Breast epithelium (tissue), 3 donors: ENCODE measurements at regions not wholly inside any gene's neighbourhood (a gene's known extent, or its start where the extent isn't known, plus 50 kb on each side); places are given as distances from the start of the nearest gene placed in this dataset.

Source experiments
- POLR2A ChIP-seq: fragments of 450-650 bp; IDR thresholded peaks from one replicate; pipeline ENCODE4 v1.6.1; 2016; ENCODE audit warnings: antibody characterized with exemption, mild to moderate bottlenecking, moderate library complexity
- POLR2AphosphoS5 ChIP-seq, 3 donors: sonication (generic); formaldehyde crosslinking; IDR thresholded peaks; one replicate each; pipeline ENCODE4 v1.6.1; 2017; ENCODE audit warnings: antibody characterized with exemption in 3 of 3
- TF ChIP-seq, protein P1 (sequence below), 3 donors: fragments of 450-650 bp; IDR thresholded peaks; one replicate each; pipeline ENCODE4 v1.5.1; 2016 to 2017; ENCODE audit warnings: antibody characterized with exemption in 3 of 3, mild to moderate bottlenecking in 3 of 3, moderate library complexity in 3 of 3

DNA sequence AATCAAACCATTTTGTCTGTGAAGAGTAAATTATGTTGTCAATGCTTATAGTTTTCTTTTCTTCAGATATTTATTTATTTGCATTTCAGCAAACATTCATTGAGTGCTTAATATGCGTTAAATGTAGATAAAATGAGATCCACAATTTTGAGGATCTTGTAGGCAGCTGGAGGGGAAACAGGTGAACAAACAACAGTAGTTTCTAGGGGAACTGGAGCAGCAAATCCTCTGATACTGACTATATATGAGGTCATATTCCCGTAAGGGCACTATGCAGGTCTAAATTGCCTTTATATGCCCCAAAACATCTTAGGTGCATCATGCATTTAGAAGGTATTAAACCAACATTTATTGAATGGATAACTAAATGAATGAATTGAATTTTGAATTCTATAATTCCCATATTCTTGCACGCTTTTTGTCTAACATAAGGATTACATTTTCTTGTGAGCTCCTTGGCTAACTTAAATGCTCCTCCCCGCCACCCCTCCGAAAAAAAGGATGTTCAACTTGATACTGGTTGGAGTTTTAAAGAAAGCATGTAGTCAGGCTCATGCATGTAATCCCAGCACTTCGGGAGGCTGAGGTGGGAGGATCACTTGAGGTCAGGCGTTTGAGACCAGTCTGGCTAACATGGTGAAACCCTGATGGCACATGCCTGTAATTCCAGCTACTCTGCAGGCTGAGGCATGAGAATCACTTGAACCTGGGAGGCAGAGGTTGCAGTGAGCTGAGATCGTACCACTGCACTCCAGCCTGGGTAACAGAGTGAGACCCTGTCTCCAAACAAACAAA is 299.8 kb downstream of the TMEM38B start:
- TF ChIP-seq, protein P1, sequence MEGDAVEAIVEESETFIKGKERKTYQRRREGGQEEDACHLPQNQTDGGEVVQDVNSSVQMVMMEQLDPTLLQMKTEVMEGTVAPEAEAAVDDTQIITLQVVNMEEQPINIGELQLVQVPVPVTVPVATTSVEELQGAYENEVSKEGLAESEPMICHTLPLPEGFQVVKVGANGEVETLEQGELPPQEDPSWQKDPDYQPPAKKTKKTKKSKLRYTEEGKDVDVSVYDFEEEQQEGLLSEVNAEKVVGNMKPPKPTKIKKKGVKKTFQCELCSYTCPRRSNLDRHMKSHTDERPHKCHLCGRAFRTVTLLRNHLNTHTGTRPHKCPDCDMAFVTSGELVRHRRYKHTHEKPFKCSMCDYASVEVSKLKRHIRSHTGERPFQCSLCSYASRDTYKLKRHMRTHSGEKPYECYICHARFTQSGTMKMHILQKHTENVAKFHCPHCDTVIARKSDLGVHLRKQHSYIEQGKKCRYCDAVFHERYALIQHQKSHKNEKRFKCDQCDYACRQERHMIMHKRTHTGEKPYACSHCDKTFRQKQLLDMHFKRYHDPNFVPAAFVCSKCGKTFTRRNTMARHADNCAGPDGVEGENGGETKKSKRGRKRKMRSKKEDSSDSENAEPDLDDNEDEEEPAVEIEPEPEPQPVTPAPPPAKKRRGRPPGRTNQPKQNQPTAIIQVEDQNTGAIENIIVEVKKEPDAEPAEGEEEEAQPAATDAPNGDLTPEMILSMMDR (IDR thresholded peaks at IDR 0.05): no peak
- TF ChIP-seq POLR2AphosphoS5 (IDR thresholded peaks at IDR 0.05) (no peak), POLR2A (no peak)
